Cardiac fibroblast (primary cell): ENCODE measurements at regions not wholly inside any gene's neighbourhood (a gene's known extent, or its start where the extent isn't known, plus 50 kb on each side); places are given as distances from the start of the nearest gene placed in this dataset.
A peak's percentile ranks its signal among the peaks of the same experiment; 100 is the strongest.
"Not testable (repeated sequence)": the region's sequence is repeated elsewhere in the genome, so short reads cannot be mapped to it uniquely, and the experiment has no call there.

ENCODE experiments used
- DNase-seq, 2 donors: peaks; one replicate each; pipeline versions ENCODE4 v3.0.0 to v3.0.0-alpha.2; 2010; ENCODE audit warnings: low read depth in 2 of 2
- H3K4me3 ChIP-seq, 2 donors: replicated peaks in 1 of 2; 1 replicate in 1 of 2; 2 replicates in 1 of 2; pipeline ENCODE4 v1.5.1; 2011; ENCODE audit warnings: low read depth in 2 of 2, low read length in 2 of 2, mild to moderate bottlenecking in 2 of 2, moderate library complexity in 1 of 2
- TF ChIP-seq, protein P1 (sequence below): IDR thresholded peaks from one replicate; pipeline ENCODE4 v1.5.1; 2011; ENCODE audit warnings: low read depth, mild to moderate bottlenecking, low read length, inconsistent platforms

GRCh38 chr1:143735764-143736461, 235.9 kb downstream of the FAM72C start:
- H3K4me3 ChIP-seq: peak overlapping the region; percentile 21 to 26
- TF ChIP-seq, protein P1, sequence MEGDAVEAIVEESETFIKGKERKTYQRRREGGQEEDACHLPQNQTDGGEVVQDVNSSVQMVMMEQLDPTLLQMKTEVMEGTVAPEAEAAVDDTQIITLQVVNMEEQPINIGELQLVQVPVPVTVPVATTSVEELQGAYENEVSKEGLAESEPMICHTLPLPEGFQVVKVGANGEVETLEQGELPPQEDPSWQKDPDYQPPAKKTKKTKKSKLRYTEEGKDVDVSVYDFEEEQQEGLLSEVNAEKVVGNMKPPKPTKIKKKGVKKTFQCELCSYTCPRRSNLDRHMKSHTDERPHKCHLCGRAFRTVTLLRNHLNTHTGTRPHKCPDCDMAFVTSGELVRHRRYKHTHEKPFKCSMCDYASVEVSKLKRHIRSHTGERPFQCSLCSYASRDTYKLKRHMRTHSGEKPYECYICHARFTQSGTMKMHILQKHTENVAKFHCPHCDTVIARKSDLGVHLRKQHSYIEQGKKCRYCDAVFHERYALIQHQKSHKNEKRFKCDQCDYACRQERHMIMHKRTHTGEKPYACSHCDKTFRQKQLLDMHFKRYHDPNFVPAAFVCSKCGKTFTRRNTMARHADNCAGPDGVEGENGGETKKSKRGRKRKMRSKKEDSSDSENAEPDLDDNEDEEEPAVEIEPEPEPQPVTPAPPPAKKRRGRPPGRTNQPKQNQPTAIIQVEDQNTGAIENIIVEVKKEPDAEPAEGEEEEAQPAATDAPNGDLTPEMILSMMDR: no peak
- peak in 1 of 2 donors; percentile 34 for DNase-seq

- not testable (repeated sequence) for DNase-seq
These were observed 237.5 kb downstream of the FAM72C start for GRCh38 chr1:143734261-143734660.

DNA sequence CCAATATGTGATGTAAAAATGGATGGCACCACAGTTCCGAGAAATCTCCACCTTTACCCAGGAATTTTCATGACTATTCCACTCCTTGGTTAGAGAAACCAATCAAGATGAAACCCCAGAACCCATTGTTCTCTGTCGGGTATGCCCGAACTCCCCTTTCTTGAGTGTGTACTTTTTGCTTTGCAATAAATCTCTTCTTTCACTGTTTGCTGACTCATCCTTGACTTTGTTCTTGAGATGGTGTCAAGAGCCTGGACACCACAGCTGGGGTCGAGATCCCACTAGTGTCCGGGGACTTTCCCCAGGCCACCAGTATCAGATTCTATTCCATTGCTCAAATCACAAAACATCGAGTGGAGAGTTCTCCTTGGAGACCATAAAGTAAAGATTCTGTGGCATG, 240.9 kb downstream of the FAM72C start:
- DNase-seq, H3K4me3 ChIP-seq: not testable (repeated sequence)

More at GRCh38 chr1:143734261-143734660, 237.5 kb downstream of the FAM72C start:
- H3K4me3 ChIP-seq: not testable (repeated sequence)

- not testable (repeated sequence) for DNase-seq, H3K4me3 ChIP-seq
These were observed 242.2 kb downstream of the FAM72C start for GRCh38 chr1:143729449-143730111.

- not testable (repeated sequence) for DNase-seq, H3K4me3 ChIP-seq
These were observed 242.9 kb downstream of the FAM72C start for GRCh38 chr1:143728802-143729448.

DNA sequence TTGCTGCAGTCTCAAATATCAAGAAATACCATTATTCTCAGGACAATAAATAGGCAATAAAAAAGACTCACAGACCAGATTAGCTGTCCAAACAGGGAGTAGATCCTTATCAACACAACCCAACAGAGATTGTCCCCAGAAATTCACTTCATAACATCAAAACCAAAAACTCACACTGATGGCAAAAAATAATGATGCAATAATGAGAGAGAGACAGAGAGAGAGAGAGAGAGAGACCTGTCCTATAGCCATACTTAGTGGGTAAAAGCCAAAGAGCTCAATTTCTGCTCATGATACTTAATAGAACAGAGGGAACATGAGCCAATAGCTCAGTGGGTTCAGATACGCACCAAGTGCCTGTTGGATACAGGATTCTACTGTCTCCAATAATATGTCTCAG, 244.5 kb downstream of the FAM72C start:
- no peak for DNase-seq
- TF ChIP-seq, protein P1: no peak
- no peak overlapping the region for H3K4me3 ChIP-seq

GRCh38 chr1:143721024-143721373, 250.8 kb downstream of the FAM72C start:
- H3K4me3 ChIP-seq: no peak overlapping the region
- no peak for DNase-seq
- TF ChIP-seq, protein P1: no peak

DNA sequence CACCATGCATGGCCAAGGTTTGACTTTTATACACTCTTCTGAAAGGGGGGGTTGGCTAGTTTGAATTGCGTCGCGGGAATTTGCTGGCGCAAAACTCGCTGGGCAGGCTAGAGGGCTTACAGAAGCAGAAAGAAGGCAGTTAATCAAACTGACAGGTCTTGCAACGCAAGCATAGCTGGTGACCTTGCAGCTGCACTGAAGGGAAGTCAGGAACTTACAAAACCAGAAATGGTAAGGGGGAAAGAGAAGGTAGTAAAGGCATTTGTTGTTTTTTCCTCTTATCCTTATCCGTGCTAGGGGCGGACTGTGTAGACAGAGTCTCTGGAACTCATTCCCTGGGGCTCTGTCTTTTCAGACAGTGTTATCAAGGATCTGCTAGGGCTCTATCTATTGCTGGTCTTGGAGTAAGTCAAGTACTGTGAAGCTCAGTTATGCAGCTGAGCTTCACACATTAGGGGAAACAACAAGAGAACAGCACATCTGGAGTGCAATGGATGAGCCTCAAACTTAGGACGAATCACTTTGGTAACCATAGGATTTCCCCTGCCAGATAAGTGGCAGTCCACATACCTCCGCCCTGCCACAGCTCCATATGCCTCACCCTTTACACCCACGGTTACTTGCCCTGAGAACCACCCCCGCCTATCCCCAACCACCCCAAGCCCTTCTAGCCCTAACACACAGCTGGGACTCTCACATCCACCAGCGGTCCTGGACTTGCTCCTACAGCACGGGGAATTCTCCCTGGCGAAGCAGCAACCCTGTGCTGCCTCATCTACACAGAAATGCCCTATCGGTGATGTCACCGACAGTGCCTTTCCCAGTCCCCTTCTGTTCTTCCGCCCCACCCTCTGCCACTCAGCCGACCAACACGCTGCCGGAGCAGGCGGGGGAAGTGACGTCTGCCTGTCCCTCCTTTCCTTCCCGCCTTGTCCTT, 251.4 kb downstream of the FAM72C start:
- DNase-seq: peak in 1 of 2 donors; percentile 21
- TF ChIP-seq, protein P1: no peak
- no peak overlapping the region for H3K4me3 ChIP-seq
